Head of caudate nucleus (tissue), 42 donors: ENCODE measurements at regions not wholly inside any gene's neighbourhood (a gene's known extent, or its start where the extent isn't known, plus 50 kb on each side); places are given as distances from the start of the nearest gene placed in this dataset.
A peak's percentile ranks its signal among the peaks of the same experiment; 100 is the strongest.
"Not testable (repeated sequence)": the region's sequence is repeated elsewhere in the genome, so short reads cannot be mapped to it uniquely, and the experiment has no call there.

Experiments used
- DNase-seq, 42 donors: peaks; one replicate each; pipeline versions ENCODE4 v3.0.0 to v3.0.0-alpha.2; 2020 to 2021; ENCODE audit warnings: mixed read lengths in 7 of 42
- intact Hi-C: fragments of 100-400 bp; cut with DNase I; formaldehyde crosslinking; loops from one replicate; pipeline ENCODE4 v1.15.0; 2022

- DNase-seq = no peak
- intact Hi-C loops = no loop called here
Observed at GRCh38 chr7:91691865-91692264, 188.6 kb downstream of the MTERF1 start.

GRCh38 chr7:91692800-91693199 is 187.7 kb downstream of the MTERF1 start:
- intact Hi-C loops = no loop called here
- DNase-seq = no peak

- intact Hi-C loops = no loop called here
- peak in 4 of 42 donors; percentile 2 to 45 (median 19) for DNase-seq
Observed at GRCh38 chr7:91694351-91694841, 186.1 kb downstream of the MTERF1 start.

GRCh38 chr7:91710881-91711280 is 169.6 kb downstream of the MTERF1 start:
- DNase-seq = no peak
- intact Hi-C loops = no loop called here

- intact Hi-C loops = no loop called here
- DNase-seq = no peak
Observed at GRCh38 chr7:91713669-91714068, 166.8 kb downstream of the MTERF1 start.

GRCh38 chr7:91717681-91718470 is 162.6 kb downstream of the MTERF1 start:
- no peak for DNase-seq
- intact Hi-C loops = no loop called here

- intact Hi-C loops = no loop called here
- no peak for DNase-seq
Observed at GRCh38 chr7:91719008-91719407, 161.5 kb downstream of the MTERF1 start.

- intact Hi-C loops = no loop called here
- peak in 1 of 42 donors; percentile 25 for DNase-seq
Observed at GRCh38 chr7:91720260-91720937, 160.1 kb downstream of the MTERF1 start.

GRCh38 chr7:91722831-91723230 is 157.7 kb downstream of the MTERF1 start:
- intact Hi-C loops = no loop called here

GRCh38 chr7:91729046-91729445 is 151.5 kb downstream of the MTERF1 start:
- intact Hi-C loops, DNase-seq: not testable (repeated sequence)

More at GRCh38 chr7:91722831-91723230, 157.7 kb downstream of the MTERF1 start:
- DNase-seq = no peak

- intact Hi-C loops = no loop called here
- DNase-seq = no peak
Observed at GRCh38 chr7:91731976-91732375, 148.5 kb downstream of the MTERF1 start.

- no peak for DNase-seq
- intact Hi-C loops = no loop called here
Observed at GRCh38 chr7:91749418-91749817, 131.1 kb downstream of the MTERF1 start.

- DNase-seq = no peak
- intact Hi-C loops = no loop called here
Observed at GRCh38 chr7:91750091-91750490, 130.4 kb downstream of the MTERF1 start.

- intact Hi-C loops = no loop called here
Observed at GRCh38 chr7:91752102-91752501, 128.4 kb downstream of the MTERF1 start.

GRCh38 chr7:91754280-91754679 is 126.2 kb downstream of the MTERF1 start:
- intact Hi-C loops, DNase-seq: not testable (repeated sequence)

More at GRCh38 chr7:91752102-91752501, 128.4 kb downstream of the MTERF1 start:
- no peak for DNase-seq

- intact Hi-C loops = not testable (repeated sequence)
Observed at GRCh38 chr7:91755121-91755520, 125.4 kb downstream of the MTERF1 start.

GRCh38 chr7:91759205-91759863 is 121.2 kb downstream of the MTERF1 start:
- intact Hi-C loops = no loop called here
- no peak for DNase-seq

More at GRCh38 chr7:91755121-91755520, 125.4 kb downstream of the MTERF1 start:
- DNase-seq = not testable (repeated sequence)

GRCh38 chr7:91767820-91768219 is 112.7 kb downstream of the MTERF1 start:
- intact Hi-C loops = no loop called here

GRCh38 chr7:91771394-91771793 is 109.1 kb downstream of the MTERF1 start:
- intact Hi-C loops = no loop called here

More at GRCh38 chr7:91767820-91768219, 112.7 kb downstream of the MTERF1 start:
- DNase-seq = no peak

More at GRCh38 chr7:91771394-91771793, 109.1 kb downstream of the MTERF1 start:
- DNase-seq = no peak
